Progenitor cell of endocrine pancreas (in vitro differentiated cells): ENCODE measurements at regions not wholly inside any gene's neighbourhood (a gene's known extent, or its start where the extent isn't known, plus 50 kb on each side); places are given as distances from the start of the nearest gene placed in this dataset.

Experiments
- DNase-seq: peaks from one replicate; pipeline ENCODE4 v3.0.0; 2021; ENCODE audit warnings: low spot score; ENCODE audit not compliant: unreplicated experiment
- H3K27ac Mint-ChIP-seq: 2 replicates; pipeline ENCODE4 v1.8.0; 2021; ENCODE audit warnings: mild to moderate bottlenecking, moderate library complexity, mixed read lengths
- H3K27me3 Mint-ChIP-seq: 2 replicates; pipeline ENCODE4 v1.8.0; 2021; ENCODE audit warnings: mixed read lengths
- H3K36me3 Mint-ChIP-seq: 2 replicates; pipeline ENCODE4 v1.8.0; 2022; ENCODE audit warnings: mixed read lengths; ENCODE audit not compliant: insufficient read depth
- H3K4me1 Mint-ChIP-seq: 2 replicates; pipeline ENCODE4 v1.8.0; 2021; ENCODE audit warnings: low read depth, mixed read lengths
- H3K4me3 Mint-ChIP-seq: 2 replicates; pipeline ENCODE4 v1.8.0; 2021; ENCODE audit warnings: low read depth, mild to moderate bottlenecking, moderate library complexity, mixed read lengths
- H3K9me3 Mint-ChIP-seq: 2 replicates; pipeline ENCODE4 v1.8.0; 2021; ENCODE audit warnings: low read depth, mixed read lengths
- TF ChIP-seq, protein P1 (sequence below): fragments of 200-600 bp; sonication (generic); IDR thresholded peaks from one replicate; pipeline ENCODE4 v1.5.0; 2021; ENCODE audit warnings: antibody characterized with exemption, mild to moderate bottlenecking; ENCODE audit not compliant: unreplicated experiment

DNA sequence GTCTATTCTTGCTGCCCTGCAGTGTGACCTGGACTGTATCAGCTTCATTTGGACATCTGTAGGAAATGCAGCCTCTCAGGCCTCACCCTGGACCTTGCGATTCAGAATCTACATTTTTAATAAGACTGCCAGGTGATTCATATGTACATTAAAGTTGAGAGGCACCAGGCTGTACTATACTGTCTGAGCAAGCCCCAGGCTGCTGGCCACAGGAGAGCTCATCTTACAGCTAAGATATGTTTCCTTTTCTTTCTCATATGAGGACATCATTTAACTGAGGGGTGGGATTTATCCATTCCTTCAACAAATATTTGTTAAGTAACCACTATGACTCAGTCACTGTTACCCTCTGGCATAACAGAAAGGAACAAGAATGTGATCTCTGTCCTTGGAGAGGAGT, 78.2 kb upstream of the GCFC2 start:
- Mint-ChIP-seq H3K36me3 (no peaks in the 10 kb centered on the region), H3K9me3 (no peaks in the 10 kb centered on the region), H3K4me1 (peaks cover 13% of the 10 kb centered on the region), H3K27ac (no peak overlapping the region), H3K27me3 (no peaks in the 10 kb centered on the region), H3K4me3 (no peak overlapping the region)
- TF ChIP-seq, protein P1, sequence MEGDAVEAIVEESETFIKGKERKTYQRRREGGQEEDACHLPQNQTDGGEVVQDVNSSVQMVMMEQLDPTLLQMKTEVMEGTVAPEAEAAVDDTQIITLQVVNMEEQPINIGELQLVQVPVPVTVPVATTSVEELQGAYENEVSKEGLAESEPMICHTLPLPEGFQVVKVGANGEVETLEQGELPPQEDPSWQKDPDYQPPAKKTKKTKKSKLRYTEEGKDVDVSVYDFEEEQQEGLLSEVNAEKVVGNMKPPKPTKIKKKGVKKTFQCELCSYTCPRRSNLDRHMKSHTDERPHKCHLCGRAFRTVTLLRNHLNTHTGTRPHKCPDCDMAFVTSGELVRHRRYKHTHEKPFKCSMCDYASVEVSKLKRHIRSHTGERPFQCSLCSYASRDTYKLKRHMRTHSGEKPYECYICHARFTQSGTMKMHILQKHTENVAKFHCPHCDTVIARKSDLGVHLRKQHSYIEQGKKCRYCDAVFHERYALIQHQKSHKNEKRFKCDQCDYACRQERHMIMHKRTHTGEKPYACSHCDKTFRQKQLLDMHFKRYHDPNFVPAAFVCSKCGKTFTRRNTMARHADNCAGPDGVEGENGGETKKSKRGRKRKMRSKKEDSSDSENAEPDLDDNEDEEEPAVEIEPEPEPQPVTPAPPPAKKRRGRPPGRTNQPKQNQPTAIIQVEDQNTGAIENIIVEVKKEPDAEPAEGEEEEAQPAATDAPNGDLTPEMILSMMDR: no peak
- DNase-seq: no peak

DNA sequence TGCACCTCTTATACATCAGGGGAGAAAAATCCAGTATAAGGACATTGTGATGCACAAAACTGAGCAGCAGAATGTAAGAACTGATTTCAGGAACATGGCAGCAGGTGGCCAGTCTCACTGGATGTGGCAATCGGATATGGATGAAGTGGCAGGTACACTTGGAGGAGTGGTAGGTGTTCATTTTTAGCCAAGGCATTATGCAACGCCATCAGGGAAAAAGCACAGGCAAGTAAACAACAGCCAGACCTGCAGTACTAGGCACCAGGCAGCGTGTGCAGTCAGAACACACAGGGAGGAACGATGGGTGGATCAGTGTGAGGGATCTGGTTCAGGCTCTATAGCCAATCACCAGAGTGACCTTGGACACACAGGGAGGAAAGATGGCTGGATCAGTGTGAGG, 77.4 kb upstream of the GCFC2 start:
- H3K27ac Mint-ChIP-seq: no peak overlapping the region

DNA sequence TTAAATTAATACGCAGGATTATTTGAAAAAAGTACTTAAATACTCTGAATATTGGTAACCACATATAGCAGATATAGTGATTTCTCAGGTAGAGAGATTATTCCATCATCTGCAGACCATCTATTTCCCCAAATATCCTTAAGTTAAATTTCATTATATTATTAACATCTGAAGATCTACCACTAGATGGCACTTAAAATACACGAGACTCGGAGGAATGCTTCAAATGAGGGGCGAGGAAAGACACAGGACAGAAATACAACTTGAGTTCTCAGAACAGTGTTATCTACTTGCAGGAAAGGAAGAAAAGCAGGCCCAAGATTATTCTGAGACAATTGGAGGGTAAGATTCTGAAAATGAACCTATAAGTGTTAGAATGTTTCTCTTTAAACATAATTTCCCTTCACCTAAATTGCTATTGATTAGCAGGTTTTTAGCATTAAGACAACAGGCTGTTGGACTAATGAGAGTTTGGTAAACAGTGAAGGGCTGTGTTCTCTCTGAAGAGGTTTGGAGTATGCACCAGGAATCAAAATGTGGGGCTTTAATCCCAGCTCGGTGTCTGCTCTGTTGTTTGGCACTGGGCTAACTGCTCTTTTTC, 76.9 kb upstream of the GCFC2 start:
- Mint-ChIP-seq H3K9me3 (no peaks in the 10 kb centered on the region), H3K27me3 (no peaks in the 10 kb centered on the region)
- DNase-seq: no peak

More for the DNA sequence above, 77.4 kb upstream of the GCFC2 start:
- Mint-ChIP-seq H3K9me3 (no peaks in the 10 kb centered on the region), H3K27me3 (no peaks in the 10 kb centered on the region), H3K36me3 (no peaks in the 10 kb centered on the region), H3K4me3 (no peak overlapping the region), H3K4me1 (peaks cover 13% of the 10 kb centered on the region)
- no peak for DNase-seq
- TF ChIP-seq, protein P1: no peak

DNA sequence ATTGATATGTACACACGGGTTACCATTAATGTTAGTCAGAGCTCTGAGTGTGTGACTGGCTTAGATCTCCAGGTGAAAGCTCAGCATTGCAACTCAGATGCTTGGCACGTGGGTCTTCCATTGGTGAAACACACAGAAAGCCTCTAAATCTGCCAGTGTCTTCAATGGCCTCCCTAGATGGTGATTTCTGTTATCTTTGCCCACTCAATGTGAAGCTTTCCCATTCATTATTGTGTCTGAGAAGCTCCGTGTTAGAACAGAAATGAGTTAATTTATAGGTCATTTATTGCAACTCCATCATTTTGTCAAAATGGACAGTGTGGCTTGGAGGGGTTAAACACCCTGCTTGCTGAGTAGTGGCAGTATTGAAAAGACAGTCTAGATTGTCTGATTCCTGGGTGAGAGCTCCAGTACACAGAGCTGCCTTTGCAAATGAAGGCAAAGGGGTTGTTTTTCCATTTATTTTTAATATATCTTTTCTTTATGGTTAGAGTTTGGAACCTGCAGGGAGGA, 64.7 kb upstream of the GCFC2 start:
- Mint-ChIP-seq H3K36me3 (no peaks in the 10 kb centered on the region), H3K27me3 (no peaks in the 10 kb centered on the region), H3K4me3 (no peak overlapping the region), H3K27ac (no peak overlapping the region), H3K4me1 (no peaks in the 10 kb centered on the region), H3K9me3 (no peaks in the 10 kb centered on the region)
- TF ChIP-seq, protein P1: no peak
- DNase-seq: no peak

More for the DNA sequence above, 76.9 kb upstream of the GCFC2 start:
- no peaks in the 10 kb centered on the region for H3K36me3 Mint-ChIP-seq
- peaks cover 13% of the 10 kb centered on the region for H3K4me1 Mint-ChIP-seq
- TF ChIP-seq, protein P1: peak; percentile 66
- no peak overlapping the region for H3K4me3 Mint-ChIP-seq
- no peak overlapping the region for H3K27ac Mint-ChIP-seq

DNA sequence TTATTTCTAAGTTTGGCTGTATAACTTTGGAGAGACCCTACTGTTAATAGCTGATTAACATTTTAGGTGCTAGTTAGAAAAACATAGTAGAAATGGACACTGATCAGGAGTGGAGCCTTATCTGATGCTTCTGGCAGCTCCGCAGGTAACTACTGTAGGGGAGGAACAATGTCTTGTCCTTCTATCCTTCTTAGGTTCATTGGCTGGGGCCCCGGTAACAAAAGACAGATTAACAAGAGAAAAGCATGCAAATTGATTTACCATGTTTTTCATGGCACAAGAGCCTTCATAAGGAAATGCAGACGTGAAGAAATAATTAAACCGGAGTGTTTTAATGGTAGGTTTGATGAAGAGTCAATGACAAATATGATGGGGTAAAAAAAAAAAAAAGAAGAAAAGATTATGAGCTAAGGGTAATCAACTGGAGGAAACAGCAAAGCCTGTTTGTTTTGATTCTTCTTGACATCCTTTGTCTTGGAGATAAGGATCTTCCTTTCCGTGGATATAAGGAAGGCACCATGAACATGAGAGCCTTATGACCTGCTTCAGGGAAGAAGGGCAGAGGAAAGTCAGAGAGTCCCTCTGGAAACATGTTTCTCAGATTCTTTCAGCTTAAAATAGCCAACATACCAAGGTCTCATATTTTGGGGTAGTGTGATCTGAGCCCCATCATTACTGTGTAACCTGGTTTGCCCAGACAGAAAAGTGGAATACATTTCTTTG, 62.4 kb upstream of the GCFC2 start:
- H3K4me3 Mint-ChIP-seq: no peak overlapping the region
- H3K27ac Mint-ChIP-seq: no peak overlapping the region
- no peaks in the 10 kb centered on the region for H3K27me3 Mint-ChIP-seq
- H3K36me3 Mint-ChIP-seq: no peaks in the 10 kb centered on the region
- TF ChIP-seq, protein P1: no peak
- no peaks in the 10 kb centered on the region for H3K9me3 Mint-ChIP-seq
- DNase-seq: no peak
- H3K4me1 Mint-ChIP-seq: no peaks in the 10 kb centered on the region
